ENCODE measurements at regions not wholly inside any gene's neighbourhood (a gene's known extent, or its start where the extent isn't known, plus 50 kb on each side); places are given as distances from the start of the nearest gene placed in this dataset.

DNA sequence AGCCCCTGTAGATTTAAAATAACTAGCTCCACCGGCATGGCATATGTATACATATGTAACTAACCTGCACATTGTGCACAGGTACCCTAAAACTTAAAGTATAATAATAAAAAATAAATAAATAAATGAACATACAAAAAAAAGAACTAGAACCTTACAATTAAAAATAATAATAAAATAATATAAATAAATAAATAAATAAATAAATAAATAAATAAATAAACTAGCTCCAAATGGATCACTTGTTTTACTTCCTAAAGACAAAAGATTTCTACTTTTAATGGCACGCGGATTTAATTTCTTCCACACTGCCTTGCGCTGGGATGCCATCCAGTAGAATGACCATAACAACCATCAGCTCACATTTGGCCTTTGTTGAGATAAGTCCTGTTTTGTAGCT lies 141.0 kb upstream of the NRSN1 start:
- H3K9me1 ChIP-seq (replicated peaks; ENCODE audit: control insufficient read depth, extremely low read depth, insufficient read depth, low read length), result no peaks in the 10 kb centered on the region
- dilution Hi-C loops (cut with MboI; ENCODE audit: extremely low pct_ligation_motif_present, low sequenced_read_pairs) (no loop called here), intact Hi-C loops (cut with micrococcal nuclease) (no loop called here)
- DNase-seq (ENCODE audit: low read depth, low spot score), result no peak
- H2AFZ ChIP-seq (ENCODE audit: low read depth, low read length), result no peak overlapping the region
- no peaks in the 10 kb centered on the region for H3K36me3 ChIP-seq (ENCODE audit: control insufficient read depth in 2 of 2, extremely low read depth in 1 of 2, insufficient read depth in 2 of 2, low read length in 2 of 2)
- no peaks in the 10 kb centered on the region for H3K79me2 ChIP-seq (ENCODE audit: control insufficient read depth, insufficient read depth, low read length)
- no peaks in the 10 kb centered on the region for H3K4me1 ChIP-seq (ENCODE audit: control insufficient read depth, extremely low read depth, insufficient read depth, low read length)
- no peak overlapping the region for H3K4me2 ChIP-seq (ENCODE audit: insufficient read depth, low read length)
- H3K9ac ChIP-seq (replicated peaks; ENCODE audit: extremely low read depth, insufficient read depth, low read length), result no peak overlapping the region
- no peak overlapping the region for H3K4me3 ChIP-seq (replicated peaks in 1 of 3; ENCODE audit: insufficient read depth in 1 of 3, low read depth in 1 of 3, low read length in 3 of 3)
- TF ChIP-seq EZH2 (IDR thresholded peaks at IDR 0.05; ENCODE audit: borderline replicate concordance, low read depth, low read length, severe bottlenecking), result no peak
- TF ChIP-seq, protein P1, sequence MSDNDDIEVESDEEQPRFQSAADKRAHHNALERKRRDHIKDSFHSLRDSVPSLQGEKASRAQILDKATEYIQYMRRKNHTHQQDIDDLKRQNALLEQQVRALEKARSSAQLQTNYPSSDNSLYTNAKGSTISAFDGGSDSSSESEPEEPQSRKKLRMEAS (IDR thresholded peaks at IDR 0.05; ENCODE audit: insufficient read depth, insufficient read length), result no peak
- TF ChIP-seq MYC (IDR thresholded peaks at IDR 0.05; ENCODE audit: low read depth, low read length), result no peak
- TF ChIP-seq FOS (IDR thresholded peaks at IDR 0.05; ENCODE audit: borderline replicate concordance, insufficient read depth, low read length), result no peak
- no peak for TF ChIP-seq JUN (IDR thresholded peaks at IDR 0.05; ENCODE audit: borderline replicate concordance, insufficient read depth, insufficient read length, low read depth)
- ChIA-PET CTCF (no interaction called here), POLR2A (no interaction called here)
- H3K27me3 ChIP-seq (ENCODE audit: control insufficient read depth in 2 of 2, insufficient read depth in 2 of 2, low read length in 2 of 2), result no peaks in the 10 kb centered on the region
- no peak for FAIRE-seq
- BruUV-seq (replicated peaks), result no TSS peak
- no peaks in the 10 kb centered on the region for H4K20me1 ChIP-seq (replicated peaks; ENCODE audit: control insufficient read depth, extremely low read depth, insufficient read depth, low read length)
- no peak overlapping the region for H3K27ac ChIP-seq (ENCODE audit: insufficient read depth, low read depth, low read length)
- H3K9me3 ChIP-seq (replicated peaks; ENCODE audit: control insufficient read depth, insufficient read depth, low read length), result peaks cover 1% of the 10 kb centered on the region

DNA sequence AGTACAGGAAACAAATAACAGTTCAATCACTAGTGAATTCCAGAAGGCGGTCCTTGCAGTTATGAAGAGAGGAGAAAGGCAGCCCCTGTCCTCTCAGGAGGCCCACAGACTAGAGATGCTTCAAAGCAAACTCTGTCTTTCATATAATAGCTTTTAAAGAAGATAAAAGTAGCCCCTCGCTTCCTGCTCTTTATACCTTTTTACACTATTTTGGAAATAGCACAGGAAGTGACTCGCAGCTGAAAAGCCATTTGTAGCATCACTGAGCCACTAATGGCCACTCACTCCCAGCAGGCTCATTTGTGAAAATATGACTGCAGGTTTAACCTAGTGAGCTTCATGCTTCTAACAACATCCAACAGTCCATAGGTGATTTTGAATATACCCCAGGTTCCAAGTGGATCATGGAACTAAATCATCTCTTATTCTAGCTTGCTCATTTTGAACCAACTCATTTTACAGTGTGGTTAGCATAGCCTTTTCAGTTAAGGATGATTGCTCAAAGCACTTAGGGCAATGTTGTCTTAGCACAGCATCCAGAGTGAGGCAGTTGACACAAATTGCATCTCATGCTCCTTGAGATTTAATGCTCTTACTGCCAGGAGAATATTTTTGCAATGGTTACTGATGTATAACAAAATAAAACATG lies 136.0 kb upstream of the NRSN1 start:
- no peaks in the 10 kb centered on the region for H3K36me3 ChIP-seq (ENCODE audit: control insufficient read depth in 2 of 2, extremely low read depth in 1 of 2, insufficient read depth in 2 of 2, low read length in 2 of 2)
- H3K9me3 ChIP-seq (replicated peaks; ENCODE audit: control insufficient read depth, insufficient read depth, low read length), result no peaks in the 10 kb centered on the region
- no peaks in the 10 kb centered on the region for H4K20me1 ChIP-seq (replicated peaks; ENCODE audit: control insufficient read depth, extremely low read depth, insufficient read depth, low read length)
- H2AFZ ChIP-seq (ENCODE audit: low read depth, low read length), result no peak overlapping the region
- dilution Hi-C loops (cut with MboI; ENCODE audit: extremely low pct_ligation_motif_present, low sequenced_read_pairs) (no loop called here), intact Hi-C loops (cut with micrococcal nuclease) (no loop called here)
- BruUV-seq (replicated peaks), result no TSS peak
- H3K79me2 ChIP-seq (ENCODE audit: control insufficient read depth, insufficient read depth, low read length), result no peaks in the 10 kb centered on the region
- no peak for DNase-seq (ENCODE audit: low read depth, low spot score)
- ChIA-PET POLR2A (no interaction called here), CTCF (no interaction called here)
- no peak overlapping the region for H3K4me2 ChIP-seq (ENCODE audit: insufficient read depth, low read length)
- H3K27me3 ChIP-seq (ENCODE audit: control insufficient read depth in 2 of 2, insufficient read depth in 2 of 2, low read length in 2 of 2), result no peaks in the 10 kb centered on the region
- H3K9me1 ChIP-seq (replicated peaks; ENCODE audit: control insufficient read depth, extremely low read depth, insufficient read depth, low read length), result no peaks in the 10 kb centered on the region
- no peak overlapping the region for H3K4me3 ChIP-seq (replicated peaks in 1 of 3; ENCODE audit: insufficient read depth in 1 of 3, low read depth in 1 of 3, low read length in 3 of 3)
- FAIRE-seq, result no peak
- H3K27ac ChIP-seq (ENCODE audit: insufficient read depth, low read depth, low read length), result no peak overlapping the region
- no peaks in the 10 kb centered on the region for H3K4me1 ChIP-seq (ENCODE audit: control insufficient read depth, extremely low read depth, insufficient read depth, low read length)
- no peak overlapping the region for H3K9ac ChIP-seq (replicated peaks; ENCODE audit: extremely low read depth, insufficient read depth, low read length)
- TF ChIP-seq GATA2 (IDR thresholded peaks at IDR 0.05; ENCODE audit: insufficient read depth, insufficient read length, low read depth, low read length) (no peak), POLR2A (IDR thresholded peaks at IDR 0.05; ENCODE audit: low read depth, low read length) (no peak), FOS (IDR thresholded peaks at IDR 0.05; ENCODE audit: borderline replicate concordance, insufficient read depth, low read length) (no peak), POLR2AphosphoS5 (IDR thresholded peaks at IDR 0.05; ENCODE audit: insufficient read depth, low read depth, low read length) (no peak), MYC (IDR thresholded peaks at IDR 0.05; ENCODE audit: low read depth, low read length) (no peak), EZH2 (IDR thresholded peaks at IDR 0.05; ENCODE audit: borderline replicate concordance, low read depth, low read length, severe bottlenecking) (no peak), JUN (IDR thresholded peaks at IDR 0.05; ENCODE audit: borderline replicate concordance, insufficient read depth, insufficient read length, low read depth) (no peak)
- TF ChIP-seq, protein P1 (IDR thresholded peaks at IDR 0.05; ENCODE audit: insufficient read depth, insufficient read length), result no peak
- TF ChIP-seq, protein P2, sequence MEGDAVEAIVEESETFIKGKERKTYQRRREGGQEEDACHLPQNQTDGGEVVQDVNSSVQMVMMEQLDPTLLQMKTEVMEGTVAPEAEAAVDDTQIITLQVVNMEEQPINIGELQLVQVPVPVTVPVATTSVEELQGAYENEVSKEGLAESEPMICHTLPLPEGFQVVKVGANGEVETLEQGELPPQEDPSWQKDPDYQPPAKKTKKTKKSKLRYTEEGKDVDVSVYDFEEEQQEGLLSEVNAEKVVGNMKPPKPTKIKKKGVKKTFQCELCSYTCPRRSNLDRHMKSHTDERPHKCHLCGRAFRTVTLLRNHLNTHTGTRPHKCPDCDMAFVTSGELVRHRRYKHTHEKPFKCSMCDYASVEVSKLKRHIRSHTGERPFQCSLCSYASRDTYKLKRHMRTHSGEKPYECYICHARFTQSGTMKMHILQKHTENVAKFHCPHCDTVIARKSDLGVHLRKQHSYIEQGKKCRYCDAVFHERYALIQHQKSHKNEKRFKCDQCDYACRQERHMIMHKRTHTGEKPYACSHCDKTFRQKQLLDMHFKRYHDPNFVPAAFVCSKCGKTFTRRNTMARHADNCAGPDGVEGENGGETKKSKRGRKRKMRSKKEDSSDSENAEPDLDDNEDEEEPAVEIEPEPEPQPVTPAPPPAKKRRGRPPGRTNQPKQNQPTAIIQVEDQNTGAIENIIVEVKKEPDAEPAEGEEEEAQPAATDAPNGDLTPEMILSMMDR (IDR thresholded peaks at IDR 0.05; ENCODE audit: extremely low read depth in 1 of 2, insufficient read depth in 1 of 2, low read depth in 1 of 2, low read length in 2 of 2), result no peak
